Upper lobe of right lung (tissue), 1 donor: ENCODE measurements at regions not wholly inside any gene's neighbourhood (a gene's known extent, or its start where the extent isn't known, plus 50 kb on each side); places are given as distances from the start of the nearest gene placed in this dataset.

Experiments used
- ATAC-seq: fragments of 200-7000 bp; cut with Tn5 transposase; one replicate; pipeline ENCODE4 v1.9.1; 2020; ENCODE audit warnings: mild to moderate bottlenecking, moderate library complexity
- DNase-seq: peaks from one replicate; pipeline ENCODE4 v3.0.0-alpha.2; 2020
- H3K27ac ChIP-seq: fragments of 200-600 bp; one replicate; pipeline ENCODE4 v1.8.0; 2022
- H3K27me3 ChIP-seq: fragments of 200-600 bp; one replicate; pipeline ENCODE4 v1.8.0; 2022; ENCODE audit warnings: mild to moderate bottlenecking
- H3K36me3 ChIP-seq: fragments of 200-600 bp; one replicate; pipeline ENCODE4 v1.8.0; 2022
- H3K4me1 ChIP-seq: fragments of 200-600 bp; one replicate; pipeline ENCODE4 v1.8.0; 2022
- H3K4me3 ChIP-seq: fragments of 200-600 bp; one replicate; pipeline ENCODE4 v1.8.0; 2022; ENCODE audit warnings: mild to moderate bottlenecking
- H3K9me3 ChIP-seq: fragments of 200-600 bp; one replicate; pipeline ENCODE4 v1.8.0; 2022
- CTCF ChIP-seq: fragments of 200-600 bp; IDR thresholded peaks from one replicate; pipeline ENCODE4 v1.8.0; 2022; ENCODE audit warnings: antibody characterized with exemption
- intact Hi-C: fragments of 100-400 bp; cut with DNase I; formaldehyde crosslinking; loops from one replicate; pipeline ENCODE4 v1.11.0; 2022
- donor health status: DM: no; HTN: yes; CAD: no; lungs with severe emphysema.

- Histone ChIP-seq H3K4me1 (no peaks in the 10 kb centered on the region), H3K36me3 (no peaks in the 10 kb centered on the region), H3K4me3 (no peak overlapping the region), H3K27me3 (no peaks in the 10 kb centered on the region), H3K9me3 (no peaks in the 10 kb centered on the region), H3K27ac (no peak overlapping the region)
- ATAC-seq (no peak), DNase-seq (no peak)
- no peak for TF ChIP-seq CTCF
- intact Hi-C loops, result no loop called here
These were observed 675.7 kb upstream of the NRXN1 start for GRCh38 chr2:51707625-51708024.

GRCh38 chr2:51706220-51706619, 674.3 kb upstream of the NRXN1 start:
- Histone ChIP-seq H3K36me3 (no peaks in the 10 kb centered on the region), H3K4me1 (no peaks in the 10 kb centered on the region), H3K27me3 (no peaks in the 10 kb centered on the region), H3K27ac (no peak overlapping the region), H3K4me3 (no peak overlapping the region), H3K9me3 (no peaks in the 10 kb centered on the region)
- no peak for TF ChIP-seq CTCF
- DNase-seq (no peak), ATAC-seq (no peak)
- intact Hi-C loops, result no loop called here

- no peak for TF ChIP-seq CTCF
- Histone ChIP-seq H3K4me1 (no peaks in the 10 kb centered on the region), H3K9me3 (no peaks in the 10 kb centered on the region), H3K27ac (no peak overlapping the region), H3K27me3 (no peaks in the 10 kb centered on the region), H3K36me3 (no peaks in the 10 kb centered on the region), H3K4me3 (no peak overlapping the region)
- intact Hi-C loops, result no loop called here
- no peak for DNase-seq
- no peak for ATAC-seq
These were observed 673.5 kb upstream of the NRXN1 start for GRCh38 chr2:51705417-51705816.

GRCh38 chr2:51698021-51698420, 666.1 kb upstream of the NRXN1 start:
- no peak overlapping the region for H3K27ac ChIP-seq
- H3K9me3 ChIP-seq, result no peaks in the 10 kb centered on the region
- TF ChIP-seq CTCF, result no peak
- no peaks in the 10 kb centered on the region for H3K27me3 ChIP-seq
- no peak for DNase-seq
- H3K4me1 ChIP-seq, result no peaks in the 10 kb centered on the region
- no peak overlapping the region for H3K4me3 ChIP-seq
- no peaks in the 10 kb centered on the region for H3K36me3 ChIP-seq
- intact Hi-C loops, result no loop called here
- ATAC-seq, result no peak

GRCh38 chr2:51697095-51697494, 665.2 kb upstream of the NRXN1 start:
- DNase-seq, result no peak
- Histone ChIP-seq H3K4me1 (no peaks in the 10 kb centered on the region), H3K27me3 (no peaks in the 10 kb centered on the region), H3K27ac (no peak overlapping the region), H3K36me3 (no peaks in the 10 kb centered on the region), H3K9me3 (no peaks in the 10 kb centered on the region), H3K4me3 (no peak overlapping the region)
- TF ChIP-seq CTCF, result no peak
- intact Hi-C loops, result no loop called here
- no peak for ATAC-seq

- no peaks in the 10 kb centered on the region for H3K36me3 ChIP-seq
- ATAC-seq, result no peak
- no peaks in the 10 kb centered on the region for H3K27me3 ChIP-seq
- no peak overlapping the region for H3K4me3 ChIP-seq
- DNase-seq, result no peak
- no peak for TF ChIP-seq CTCF
- H3K9me3 ChIP-seq, result no peaks in the 10 kb centered on the region
- intact Hi-C loops, result no loop called here
- H3K27ac ChIP-seq, result no peak overlapping the region
- no peaks in the 10 kb centered on the region for H3K4me1 ChIP-seq
These were observed 663.6 kb upstream of the NRXN1 start for GRCh38 chr2:51695531-51695930.
